Frontal cortex (tissue), 3 donors: ENCODE measurements at regions not wholly inside any gene's neighbourhood (a gene's known extent, or its start where the extent isn't known, plus 50 kb on each side); places are given as distances from the start of the nearest gene placed in this dataset.

Source experiments
- DNase-seq, 2 donors: peaks; one replicate each; pipeline ENCODE4 v3.0.0; 2012; ENCODE audit warnings: low spot score in 2 of 2
- FAIRE-seq: peaks from 2 replicates; lab custom pipeline; 2012; peaks lifted over from hg19 to GRCh38; lab: Jason Lieb, UNC
- donor health status: control.
- donor health status: control.
- donor health status: control.

- no peak for DNase-seq
- no peak for FAIRE-seq
Measured at GRCh38 chr20:58140787-58141425, 87.5 kb downstream of the ANKRD60 start.

- FAIRE-seq (no peak), DNase-seq (no peak)
Measured at GRCh38 chr20:58139849-58140786, 88.3 kb downstream of the ANKRD60 start.

DNA sequence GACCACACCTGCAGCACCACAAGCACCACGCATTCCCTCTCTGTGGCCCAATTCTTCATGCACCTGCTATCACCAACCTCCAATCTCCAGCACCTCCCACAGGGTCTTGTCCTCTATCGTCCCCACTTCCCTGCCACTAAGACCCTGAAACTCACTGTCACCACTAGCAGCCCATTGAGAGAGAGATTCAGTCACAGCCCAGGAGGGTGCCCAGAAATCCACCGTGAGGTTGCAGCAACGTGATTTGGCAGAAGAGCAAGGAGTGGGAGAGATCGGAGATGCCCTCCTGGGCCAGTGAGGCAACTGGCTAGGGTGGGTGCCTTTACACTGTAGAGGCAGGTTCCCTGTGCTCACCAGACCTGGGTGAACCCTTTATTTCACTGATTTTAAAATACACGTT is 90.1 kb downstream of the ANKRD60 start:
- DNase-seq (no peak), FAIRE-seq (no peak)

- no peak for FAIRE-seq
Measured at GRCh38 chr20:58137651-58138265, 90.7 kb downstream of the ANKRD60 start.

GRCh38 chr20:58137236-58137635 is 91.2 kb downstream of the ANKRD60 start:
- no peak for DNase-seq
- FAIRE-seq: no peak

More at GRCh38 chr20:58137651-58138265, 90.7 kb downstream of the ANKRD60 start:
- no peak for DNase-seq

DNA sequence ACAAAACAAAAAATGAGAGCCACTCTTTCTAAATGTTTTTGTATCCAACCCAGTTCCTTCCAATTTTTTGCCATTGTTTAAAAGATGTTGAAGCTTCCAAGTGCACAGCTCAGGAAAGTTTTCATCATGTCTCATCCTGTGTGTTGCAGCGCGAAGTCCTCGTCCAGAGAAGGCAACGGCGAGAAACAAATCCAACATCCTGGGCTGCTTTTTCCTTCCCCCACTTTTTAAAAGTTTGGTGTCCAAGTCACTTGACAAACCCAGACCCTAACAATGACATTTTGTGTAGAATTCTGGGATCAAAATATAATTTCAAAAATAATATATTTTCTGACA is 92.3 kb downstream of the ANKRD60 start:
- FAIRE-seq (no peak), DNase-seq (no peak)

GRCh38 chr20:58135441-58136148 is 92.9 kb downstream of the ANKRD60 start:
- no peak for DNase-seq
- no peak for FAIRE-seq

DNA sequence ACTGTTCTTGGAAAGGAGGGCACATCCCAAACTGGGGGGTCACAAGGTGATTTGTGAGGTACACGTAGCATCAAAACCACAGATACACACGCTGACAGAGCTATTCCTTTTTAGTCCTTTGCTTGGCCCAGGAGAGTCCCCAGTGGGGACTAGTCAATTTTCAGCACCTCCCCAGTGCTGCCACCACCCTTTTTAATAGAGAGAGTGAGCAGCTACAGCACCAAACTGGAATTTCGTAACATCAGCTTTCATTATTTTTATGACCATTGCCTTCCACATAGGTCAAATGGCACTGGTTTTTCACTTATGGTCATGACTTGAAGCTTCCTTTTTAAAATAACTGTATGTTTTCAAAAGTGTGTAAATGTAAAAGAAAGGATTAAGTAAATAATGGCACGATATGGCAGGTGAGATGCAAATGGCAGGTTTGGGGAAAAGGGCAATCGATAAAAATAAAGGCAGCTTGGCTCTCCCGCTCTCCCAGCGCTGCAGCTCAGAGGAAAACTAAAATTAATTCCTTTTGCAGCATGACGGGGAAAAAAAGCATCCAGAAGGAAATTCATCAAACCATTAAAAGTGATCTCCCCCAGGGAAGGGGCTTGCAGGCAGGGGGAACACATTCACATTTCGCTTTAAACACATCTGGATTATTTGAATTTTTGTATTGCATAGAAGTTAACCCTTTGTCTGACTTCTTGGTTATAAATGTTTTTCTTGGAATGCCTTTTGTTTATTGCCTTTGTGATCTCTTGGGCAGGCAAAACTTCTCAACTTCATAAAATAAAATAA is 95.2 kb downstream of the ANKRD60 start:
- FAIRE-seq (no peak), DNase-seq (no peak)

DNA sequence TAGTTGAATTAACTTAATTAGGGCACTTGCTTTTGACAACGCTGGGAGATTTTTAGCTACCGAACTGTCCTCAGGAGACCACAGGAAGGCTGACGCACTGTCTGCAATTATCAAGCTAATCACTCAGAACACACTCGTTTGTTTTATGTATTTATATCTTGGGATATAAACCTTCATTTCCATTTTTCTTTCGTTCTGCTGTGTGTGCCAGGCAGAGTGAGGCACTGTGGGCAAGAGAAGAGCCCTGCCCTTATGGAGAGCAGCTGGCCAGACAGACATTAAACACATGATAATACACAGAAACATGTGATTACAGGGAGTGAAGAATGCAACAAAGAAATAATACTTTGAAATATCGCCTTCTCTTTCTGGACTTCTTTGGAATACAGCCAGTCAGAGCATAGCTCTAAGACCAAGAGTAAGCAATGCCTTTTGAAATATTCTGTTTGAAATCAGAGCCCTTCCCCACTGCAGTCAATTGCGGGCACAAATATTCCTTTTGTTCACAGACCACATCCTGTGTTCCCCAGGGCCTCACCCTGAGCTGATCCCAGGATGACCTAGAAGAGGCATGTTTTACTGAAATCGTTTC is 96.8 kb downstream of the ANKRD60 start:
- no peak for DNase-seq
- FAIRE-seq: no peak

DNA sequence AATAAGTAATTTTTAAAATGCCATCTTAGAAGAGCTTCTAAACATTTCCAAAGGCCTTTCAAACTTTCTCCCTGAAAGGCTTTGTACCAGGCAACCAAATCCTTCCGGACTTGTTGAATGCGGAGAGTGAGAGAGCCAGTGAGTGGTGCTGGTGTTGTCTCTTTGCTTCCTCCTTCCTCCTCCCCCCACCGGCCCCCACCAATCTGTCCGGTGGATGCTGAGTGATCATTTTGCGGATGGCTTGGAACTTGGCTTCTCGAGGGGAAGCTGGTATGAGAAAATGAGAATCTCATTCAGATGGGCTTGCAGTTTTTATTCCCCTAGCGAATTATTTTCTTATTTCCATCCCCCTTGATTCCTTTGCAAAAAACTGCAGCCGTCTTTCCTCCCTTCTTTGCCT is 97.3 kb downstream of the ANKRD60 start:
- DNase-seq (no peak), FAIRE-seq (no peak)

GRCh38 chr20:58130581-58130980 is 97.9 kb downstream of the ANKRD60 start:
- DNase-seq (no peak), FAIRE-seq (no peak)

GRCh38 chr20:58130156-58130555 is 98.3 kb downstream of the ANKRD60 start:
- DNase-seq (no peak), FAIRE-seq (no peak)

GRCh38 chr20:58129721-58130151 is 98.7 kb downstream of the ANKRD60 start:
- FAIRE-seq (no peak), DNase-seq (no peak)

GRCh38 chr20:58128635-58129625 is 99.5 kb downstream of the ANKRD60 start:
- DNase-seq (no peak), FAIRE-seq (no peak)

DNA sequence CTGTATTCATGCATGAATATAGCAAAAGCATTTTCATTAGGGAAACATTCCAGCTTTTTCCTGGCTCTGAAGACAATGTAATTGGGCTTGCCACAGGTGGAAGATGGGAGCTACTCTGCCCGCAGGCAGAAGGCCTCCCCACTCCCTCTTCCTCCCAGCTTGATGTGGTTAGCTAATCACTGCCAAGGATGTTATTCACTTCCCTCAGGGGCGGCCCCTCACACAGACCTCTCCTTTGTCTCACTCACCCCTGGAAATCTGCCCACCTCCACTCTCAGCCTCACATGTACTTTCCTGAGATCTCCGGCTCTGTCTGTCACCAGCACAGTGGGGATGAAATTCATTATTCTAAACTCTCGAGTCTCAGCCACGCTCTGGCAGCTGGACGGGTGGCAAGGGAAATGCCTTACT is 100.7 kb downstream of the ANKRD60 start:
- FAIRE-seq: no peak
- DNase-seq: no peak

- no peak for DNase-seq
- FAIRE-seq: no peak
Measured at GRCh38 chr20:58125726-58126125, 102.7 kb downstream of the ANKRD60 start.

DNA sequence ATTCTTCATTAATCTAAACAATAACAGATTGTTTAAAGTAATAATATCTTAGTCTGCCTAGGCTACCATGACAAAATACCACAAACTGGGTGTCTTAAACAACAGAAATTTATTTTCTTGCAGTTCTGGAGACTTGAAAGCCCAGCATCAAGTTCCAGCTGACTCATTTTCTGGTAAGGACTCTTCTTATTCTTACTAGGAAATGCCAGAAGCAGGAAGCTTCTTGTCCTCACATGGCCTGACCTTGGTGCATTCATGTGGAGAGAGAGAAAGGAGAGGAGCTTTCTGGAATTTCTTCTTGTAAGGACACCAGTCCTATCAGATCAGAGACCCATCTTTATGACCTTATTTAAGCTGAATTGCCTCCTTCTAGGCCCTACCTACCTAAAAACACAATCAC is 110.5 kb downstream of the ANKRD60 start:
- DNase-seq: no peak
- FAIRE-seq: no peak

DNA sequence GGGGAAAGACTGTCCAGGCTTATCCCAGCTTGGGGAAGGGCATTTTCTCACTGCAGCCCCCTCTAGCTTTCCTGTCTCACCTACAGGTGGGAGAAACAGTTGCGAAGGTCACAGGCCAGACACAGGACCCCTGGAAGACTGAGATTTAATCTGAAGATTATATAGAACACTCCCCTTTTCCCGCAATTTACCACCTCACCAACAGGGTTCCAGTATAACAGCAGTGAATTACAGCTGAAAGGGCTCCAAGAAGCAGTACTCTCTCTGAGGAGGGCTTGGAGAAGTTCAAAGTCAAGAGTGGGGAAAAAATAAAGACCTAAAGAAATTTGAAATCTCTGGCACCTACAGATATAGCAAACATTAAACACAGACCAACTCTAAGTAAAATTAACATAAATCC is 111.9 kb downstream of the ANKRD60 start:
- DNase-seq: no peak
- FAIRE-seq: no peak
